HCT116 (cell line): ENCODE measurements at regions not wholly inside any gene's neighbourhood (a gene's known extent, or its start where the extent isn't known, plus 50 kb on each side); places are given as distances from the start of the nearest gene placed in this dataset.

ENCODE experiments used
- CBX3 ChIP-seq: IDR thresholded peaks from 2 replicates; pipeline ENCODE4 v1.6.1; 2012; ENCODE audit warnings: low read depth
- CTCF ChIP-seq, 3 experiments: fragments of 200-600 bp in 1 of 3; sonication (generic) in 1 of 3; IDR thresholded peaks in 2 of 3; conservative IDR thresholded peaks in 1 of 3; 2 replicates each; pipeline ENCODE4 v1.5.1; 2012 to 2017; ENCODE audit warnings: low read depth in 2 of 3, low read length in 2 of 3, antibody characterized with exemption in 1 of 3, borderline replicate concordance in 1 of 3, control low read depth in 1 of 3, mild to moderate bottlenecking in 1 of 3, mixed read lengths in 1 of 3, mixed run types in 1 of 3, moderate library complexity in 1 of 3; ENCODE audit not compliant: insufficient read depth in 1 of 3
- EGR1 ChIP-seq: IDR thresholded peaks from 2 replicates; pipeline ENCODE4 v1.6.1; 2012; ENCODE audit warnings: low read depth
- EZH2 ChIP-seq: fragments of 200-600 bp; sonication (generic); IDR thresholded peaks from 2 replicates; pipeline ENCODE4 v1.6.1; 2017; ENCODE audit warnings: antibody characterized with exemption, mixed run types
- EZH2phosphoT487 ChIP-seq: fragments of 200-600 bp; IDR thresholded peaks from 2 replicates; pipeline ENCODE4 v1.6.1; 2018; ENCODE audit warnings: antibody characterized with exemption, borderline replicate concordance
- FOSL1 ChIP-seq: IDR thresholded peaks from 2 replicates; pipeline ENCODE4 v1.6.1; 2012; ENCODE audit warnings: low read depth
- JUND ChIP-seq: IDR thresholded peaks from 2 replicates; pipeline ENCODE4 v1.6.1; 2012
- POLR2A ChIP-seq: IDR thresholded peaks from 2 replicates; pipeline ENCODE4 v1.7.0; 2011; ENCODE audit warnings: borderline replicate concordance; ENCODE audit not compliant: insufficient read depth, insufficient read length; ENCODE audit errors: extremely low read depth
- POLR2AphosphoS5 ChIP-seq: IDR thresholded peaks from 2 replicates; pipeline ENCODE4 v1.6.1; 2011; ENCODE audit warnings: mild to moderate bottlenecking, low read depth, low read length, moderate library complexity
- SP1 ChIP-seq: IDR thresholded peaks from 2 replicates; pipeline ENCODE4 v1.6.1; 2012; ENCODE audit warnings: low read depth
- ZBTB33 ChIP-seq: IDR thresholded peaks from 2 replicates; pipeline ENCODE4 v1.6.1; 2011; ENCODE audit warnings: mild to moderate bottlenecking, low read length, moderate library complexity; ENCODE audit not compliant: insufficient replicate concordance; ENCODE audit errors: extremely low read depth
- ZNF274 ChIP-seq: fragments of 200-500 bp; sonication (Bioruptor generic); IDR thresholded peaks from 2 replicates; pipeline ENCODE4 v1.6.1; 2014; ENCODE audit warnings: mild to moderate bottlenecking, low read depth, low read length, inconsistent platforms

GRCh38 chr9:105158020-105158419 is 86.4 kb upstream of the SLC44A1 start:
- no peak for TF ChIP-seq EGR1
- TF ChIP-seq CTCF (IDR thresholded peaks at IDR 0.05 in 2 of 3, conservative IDR thresholded peaks at IDR 0.05 in 1 of 3; ENCODE audit: borderline replicate concordance in 1 of 3, insufficient read depth in 1 of 3, low read depth in 2 of 3, low read length in 2 of 3) = no peak
- no peak for TF ChIP-seq POLR2AphosphoS5
- no peak for TF ChIP-seq POLR2A
- TF ChIP-seq FOSL1 = no peak
- no peak for TF ChIP-seq ZBTB33
- no peak for TF ChIP-seq CBX3
- TF ChIP-seq EZH2 = no peak
- no peak for TF ChIP-seq JUND
- no peak for TF ChIP-seq EZH2phosphoT487
- TF ChIP-seq ZNF274 = no peak
- TF ChIP-seq SP1 = no peak
